Pancreas (tissue), 10 donors: ENCODE measurements at regions not wholly inside any gene's neighbourhood (a gene's known extent, or its start where the extent isn't known, plus 50 kb on each side); places are given as distances from the start of the nearest gene placed in this dataset.

Experiments used
- ATAC-seq, 4 donors: fragments of 200-7000 bp; cut with Tn5 transposase; one replicate each; pipeline versions ENCODE4 v1.8.0 to v1.9.1; 2020; ENCODE audit warnings: mild to moderate bottlenecking in 4 of 4, moderate library complexity in 4 of 4
- DNase-seq, 6 donors: peaks; one replicate each; pipeline ENCODE4 v3.0.0-alpha.2; 2020
- FAIRE-seq: peaks from 2 replicates; lab custom pipeline; 2012; peaks lifted over from hg19 to GRCh38; lab: Jason Lieb, UNC
- H3K27ac ChIP-seq, 4 donors: fragments of 200-600 bp; sonication (generic); 1 replicate in 3 of 4; 2 replicates in 1 of 4; pipeline versions ENCODE4 v1.5.0 to v1.8.0; 2020
- H3K27me3 ChIP-seq, 4 donors: fragments of 200-600 bp; one replicate each; pipeline ENCODE4 v1.8.0; 2021
- H3K36me3 ChIP-seq, 3 donors: fragments of 200-600 bp; sonication (generic) in 1 of 3; one replicate each; pipeline versions ENCODE4 v1.5.0 to v1.8.0; 2020 to 2021
- H3K4me1 ChIP-seq, 3 donors: fragments of 200-600 bp; one replicate each; pipeline ENCODE4 v1.8.0; 2021
- H3K4me3 ChIP-seq, 4 donors: fragments of 200-600 bp; sonication (generic) in 2 of 4; one replicate each; pipeline versions ENCODE4 v1.5.0 to v1.8.0; 2020 to 2021
- H3K9me3 ChIP-seq, 4 donors: fragments of 200-600 bp; one replicate each; pipeline ENCODE4 v1.8.0; 2021
- WGBS, 2 donors: extraction: QIAGEN DNeasy Blood & Tissue Kit; methylation state at CpG; one replicate each; pipeline ENCODE4 v1.1.7; 2013; 5-methylcytosine and 5-hydroxymethylcytosine counted together
- intact Hi-C, 3 donors: fragments of 100-400 bp; cut with DNase I; formaldehyde crosslinking; loops; one replicate each; pipeline versions ENCODE4 v1.11.1 to v1.14.2; 2022
- TF ChIP-seq, protein P1 (sequence below), 4 donors: fragments of 200-600 bp; sonication (generic) in 3 of 4; IDR thresholded peaks; one replicate each; pipeline versions ENCODE4 v1.5.0 to v1.8.0; 2021; ENCODE audit warnings: antibody characterized with exemption in 4 of 4
- donor health status: healthy with polysubstance abuse.
- donor health status: DM: no; HTN: no; CAD: no; lungs with moderate emphysema.
- donor health status: DM: no; HTN: no; CAD: no.
- donor health status: control.
- donor health status: control.
- donor health status: Bipolar disorder and iron deficiency.
- donor health status: DM: yes; HTN: yes; CAD: no.
- donor health status: DM: no; HTN: no; CAD: no.
- donor health status: DM: no; HTN: no; CAD: no.
- donor health status: DM: yes; HTN: yes; CAD: no.

DNA sequence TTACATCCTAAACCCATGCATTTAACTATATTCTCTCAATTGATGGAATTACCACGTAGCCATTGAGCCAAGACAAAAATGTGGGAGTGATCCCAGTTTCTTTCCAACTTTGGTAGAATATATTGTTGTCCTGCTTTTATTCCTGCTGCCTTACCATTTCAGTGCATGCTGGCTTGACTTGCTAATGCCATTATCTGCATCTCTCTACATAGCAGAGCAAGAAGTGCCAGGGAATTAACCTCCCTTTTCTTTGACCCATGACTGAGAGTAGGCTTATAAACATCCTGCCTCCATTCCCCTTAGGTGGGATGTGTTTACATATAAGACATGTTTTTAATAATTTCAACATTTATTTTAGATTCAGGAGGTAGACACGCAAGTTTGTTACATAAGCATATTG, 1153.4 kb downstream of the IGSF11 start:
- H3K9me3 ChIP-seq = no peaks in the 10 kb centered on the region
- no peak for DNase-seq
- no peaks in the 10 kb centered on the region for H3K27me3 ChIP-seq
- no peak overlapping the region for H3K4me3 ChIP-seq
- H3K36me3 ChIP-seq = no peaks in the 10 kb centered on the region
- no peak for FAIRE-seq
- WGBS, 2 donors = 79 to 82% methylated on average over 2 of the region's 2 CpGs
- H3K4me1 ChIP-seq = no peaks in the 10 kb centered on the region
- intact Hi-C loops = no loop called here
- no peak overlapping the region for H3K27ac ChIP-seq
- no peak for ATAC-seq
- TF ChIP-seq, protein P1, sequence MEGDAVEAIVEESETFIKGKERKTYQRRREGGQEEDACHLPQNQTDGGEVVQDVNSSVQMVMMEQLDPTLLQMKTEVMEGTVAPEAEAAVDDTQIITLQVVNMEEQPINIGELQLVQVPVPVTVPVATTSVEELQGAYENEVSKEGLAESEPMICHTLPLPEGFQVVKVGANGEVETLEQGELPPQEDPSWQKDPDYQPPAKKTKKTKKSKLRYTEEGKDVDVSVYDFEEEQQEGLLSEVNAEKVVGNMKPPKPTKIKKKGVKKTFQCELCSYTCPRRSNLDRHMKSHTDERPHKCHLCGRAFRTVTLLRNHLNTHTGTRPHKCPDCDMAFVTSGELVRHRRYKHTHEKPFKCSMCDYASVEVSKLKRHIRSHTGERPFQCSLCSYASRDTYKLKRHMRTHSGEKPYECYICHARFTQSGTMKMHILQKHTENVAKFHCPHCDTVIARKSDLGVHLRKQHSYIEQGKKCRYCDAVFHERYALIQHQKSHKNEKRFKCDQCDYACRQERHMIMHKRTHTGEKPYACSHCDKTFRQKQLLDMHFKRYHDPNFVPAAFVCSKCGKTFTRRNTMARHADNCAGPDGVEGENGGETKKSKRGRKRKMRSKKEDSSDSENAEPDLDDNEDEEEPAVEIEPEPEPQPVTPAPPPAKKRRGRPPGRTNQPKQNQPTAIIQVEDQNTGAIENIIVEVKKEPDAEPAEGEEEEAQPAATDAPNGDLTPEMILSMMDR (IDR thresholded peaks at IDR 0.05) = no peak

DNA sequence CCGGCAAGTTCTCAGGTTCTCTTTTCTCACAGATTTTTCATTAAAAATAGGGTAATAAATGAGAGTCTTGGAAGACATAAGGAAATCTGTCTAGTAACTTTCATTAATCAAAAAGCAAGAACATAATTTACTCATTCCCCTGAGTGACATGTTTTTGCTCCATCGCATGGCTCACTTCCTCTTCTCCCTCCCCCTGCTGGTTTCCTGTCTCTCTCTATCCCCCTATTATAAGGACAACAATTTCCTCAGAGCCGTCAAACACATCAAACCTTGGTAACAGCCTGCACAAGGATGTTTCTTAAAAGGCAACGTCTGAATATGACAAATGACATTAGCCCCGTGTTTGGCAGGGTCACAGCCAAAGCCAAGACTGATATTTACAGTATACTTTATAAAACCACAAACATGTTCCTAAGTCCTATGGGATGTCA, 1149.6 kb downstream of the IGSF11 start:
- H3K4me3 ChIP-seq = no peak overlapping the region
- FAIRE-seq = no peak
- no peak overlapping the region for H3K27ac ChIP-seq
- no peaks in the 10 kb centered on the region for H3K4me1 ChIP-seq
- WGBS, 2 donors = 21 to 30% methylated on average over 5 of the region's 5 CpGs
- intact Hi-C loops = no loop called here
- DNase-seq = no peak
- ATAC-seq = no peak
- no peaks in the 10 kb centered on the region for H3K27me3 ChIP-seq
- TF ChIP-seq, protein P1 (IDR thresholded peaks at IDR 0.05) = no peak
- no peaks in the 10 kb centered on the region for H3K9me3 ChIP-seq
- no peaks in the 10 kb centered on the region for H3K36me3 ChIP-seq

DNA sequence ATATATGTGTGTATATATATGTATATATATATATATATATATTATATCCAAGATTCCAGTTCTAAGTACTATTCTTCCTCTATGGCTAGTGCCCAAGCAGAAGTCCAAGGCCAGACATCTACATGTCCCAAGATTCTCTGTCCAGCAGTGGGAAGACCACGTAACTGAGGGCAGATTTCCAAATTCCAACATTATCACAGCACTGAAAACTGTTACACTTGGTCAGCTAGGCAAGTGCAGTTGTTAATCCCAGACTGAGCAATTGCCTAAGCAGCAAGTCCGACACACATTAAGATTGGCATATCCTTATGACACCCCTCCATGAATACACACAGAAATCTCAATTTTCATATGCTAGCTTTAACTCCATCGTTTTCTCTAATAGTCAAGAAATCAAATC, 1148.5 kb downstream of the IGSF11 start:
- Histone ChIP-seq H3K4me3 (no peak overlapping the region), H3K27ac (no peak overlapping the region), H3K36me3 (no peaks in the 10 kb centered on the region), H3K27me3 (no peaks in the 10 kb centered on the region), H3K9me3 (no peaks in the 10 kb centered on the region), H3K4me1 (no peaks in the 10 kb centered on the region)
- no peak for ATAC-seq
- no peak for DNase-seq
- no peak for FAIRE-seq
- TF ChIP-seq, protein P1 (IDR thresholded peaks at IDR 0.05) = no peak
- intact Hi-C loops = no loop called here
- 66 to 73% methylated on average over 3 of the region's 3 CpGs for WGBS, 2 donors

DNA sequence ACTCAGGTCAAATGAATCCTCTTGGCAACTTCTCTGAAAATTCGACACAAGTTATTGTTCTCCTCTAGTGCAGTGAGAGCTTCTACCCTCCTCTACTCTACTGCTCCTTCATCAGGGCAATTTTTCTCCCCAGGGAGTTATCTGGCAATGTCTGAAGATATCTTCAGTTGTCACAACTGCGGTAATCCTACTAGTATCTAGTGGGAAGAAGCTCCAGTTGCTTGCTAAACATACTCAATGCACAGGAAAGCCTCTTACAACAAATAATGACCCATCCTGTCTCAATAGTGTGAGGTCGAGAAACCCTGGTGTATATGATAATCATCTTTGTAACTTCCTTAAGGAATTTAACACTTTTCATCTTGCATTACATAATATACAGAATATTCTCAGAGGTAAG, 1147.6 kb downstream of the IGSF11 start:
- Histone ChIP-seq H3K27ac (no peak overlapping the region), H3K4me3 (no peak overlapping the region), H3K9me3 (no peaks in the 10 kb centered on the region), H3K4me1 (no peaks in the 10 kb centered on the region), H3K27me3 (no peaks in the 10 kb centered on the region), H3K36me3 (no peaks in the 10 kb centered on the region)
- WGBS, 2 donors = 81 to 84% methylated on average over 3 of the region's 3 CpGs
- TF ChIP-seq, protein P1 (IDR thresholded peaks at IDR 0.05) = no peak
- intact Hi-C loops = no loop called here
- FAIRE-seq (no peak), ATAC-seq (no peak), DNase-seq (no peak)

DNA sequence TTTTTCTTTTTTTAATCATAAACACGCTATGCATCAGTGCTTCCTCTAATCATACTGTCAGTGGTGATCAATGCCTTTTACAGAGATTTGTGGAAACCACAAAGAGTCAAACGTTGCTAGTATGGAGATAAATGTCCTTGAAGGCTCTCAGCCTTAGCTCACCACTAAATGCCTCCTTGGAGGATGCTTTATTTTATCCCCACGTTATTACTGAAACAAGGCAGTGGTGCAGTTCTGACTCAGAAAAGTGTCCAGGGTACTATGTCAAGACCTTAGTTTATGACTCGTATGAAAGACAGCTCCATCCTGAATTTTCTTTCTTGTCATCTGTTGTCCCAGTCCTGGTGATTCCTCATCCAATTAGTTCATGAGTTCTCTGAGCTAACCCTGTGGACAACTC, 1146.7 kb downstream of the IGSF11 start:
- intact Hi-C loops = no loop called here
- FAIRE-seq (no peak), DNase-seq (no peak), ATAC-seq (no peak)
- no peak overlapping the region for H3K27ac ChIP-seq
- no peaks in the 10 kb centered on the region for H3K36me3 ChIP-seq
- H3K9me3 ChIP-seq = no peaks in the 10 kb centered on the region
- TF ChIP-seq, protein P1 (IDR thresholded peaks at IDR 0.05) = no peak
- 47 to 54% methylated on average over 4 of the region's 4 CpGs for WGBS, 2 donors
- no peaks in the 10 kb centered on the region for H3K27me3 ChIP-seq
- H3K4me3 ChIP-seq = no peak overlapping the region
- H3K4me1 ChIP-seq = no peaks in the 10 kb centered on the region
